GM23338 (cell line): ENCODE measurements at regions not wholly inside any gene's neighbourhood (a gene's known extent, or its start where the extent isn't known, plus 50 kb on each side); places are given as distances from the start of the nearest gene placed in this dataset.

Experiments
- ATAC-seq: fragments of 200-7000 bp; cut with Tn5 transposase; 3 replicates; pipeline ENCODE4 v1.9.1; 2020
- DNase-seq: peaks from one replicate; pipeline ENCODE4 v3.0.0-alpha.2; 2015; ENCODE audit warnings: low spot score
- H2AFZ ChIP-seq: fragments of 200-600 bp; sonication (generic); 2 replicates; pipeline ENCODE4 v1.8.0; 2016; ENCODE audit warnings: antibody characterized with exemption, mild to moderate bottlenecking, moderate library complexity
- H3F3A ChIP-seq: fragments of 200-600 bp; sonication (generic); replicated peaks from 2 replicates; pipeline ENCODE4 v1.8.0; 2017; ENCODE audit warnings: antibody characterized with exemption, mixed run types, low read depth
- H3K27ac ChIP-seq: fragments of 200-600 bp; sonication (generic); 2 replicates; pipeline ENCODE4 v1.6.1; 2016; ENCODE audit warnings: low read depth
- H3K27me3 ChIP-seq: fragments of 200-600 bp; sonication (generic); 2 replicates; pipeline ENCODE4 v1.8.0; 2016; ENCODE audit warnings: mild to moderate bottlenecking, mixed run types, moderate library complexity; ENCODE audit not compliant: insufficient read depth
- H3K36me3 ChIP-seq: fragments of 200-600 bp; sonication (generic); 2 replicates; pipeline ENCODE4 v1.8.0; 2016; ENCODE audit warnings: mild to moderate bottlenecking; ENCODE audit not compliant: insufficient read depth
- H3K4me1 ChIP-seq: fragments of 200-600 bp; sonication (generic); 2 replicates; pipeline ENCODE4 v1.8.0; 2016; ENCODE audit warnings: mild to moderate bottlenecking, moderate library complexity; ENCODE audit not compliant: insufficient read depth
- H3K4me2 ChIP-seq: fragments of 200-600 bp; sonication (generic); 2 replicates; pipeline ENCODE4 v1.7.1; 2017; ENCODE audit warnings: mixed run types
- H3K4me3 ChIP-seq: fragments of 200-600 bp; sonication (generic); 2 replicates; pipeline ENCODE4 v1.6.1; 2016; ENCODE audit warnings: mixed run types
- H3K79me2 ChIP-seq: fragments of 200-600 bp; sonication (generic); replicated peaks from 2 replicates; pipeline ENCODE4 v1.8.0; 2017; ENCODE audit warnings: mild to moderate bottlenecking; ENCODE audit not compliant: insufficient read depth
- H3K9me2 ChIP-seq: fragments of 200-600 bp; sonication (generic); 2 replicates; pipeline ENCODE4 v1.8.0; 2017; ENCODE audit not compliant: insufficient read depth
- H4K20me1 ChIP-seq: fragments of 200-600 bp; sonication (generic); replicated peaks from 2 replicates; pipeline ENCODE4 v1.8.0; 2017; ENCODE audit warnings: mild to moderate bottlenecking; ENCODE audit not compliant: insufficient read depth
- H3K27ac Mint-ChIP-seq: 2 replicates; pipeline ENCODE4 v1.8.0; 2020; ENCODE audit warnings: inconsistent platforms, mild to moderate bottlenecking, moderate library complexity, mixed read lengths
- H3K27me3 Mint-ChIP-seq: 3 replicates; pipeline ENCODE4 v1.8.0; 2022; ENCODE audit warnings: low read depth, mild to moderate bottlenecking, moderate library complexity, mixed read lengths, inconsistent platforms; ENCODE audit not compliant: insufficient read depth, poor library complexity
- H3K36me3 Mint-ChIP-seq: 3 replicates; pipeline ENCODE4 v1.8.0; 2021; ENCODE audit warnings: low read depth, mild to moderate bottlenecking, inconsistent platforms, moderate library complexity, mixed read lengths
- H3K4me1 Mint-ChIP-seq: 3 replicates; pipeline ENCODE4 v1.8.0; 2020; ENCODE audit warnings: mild to moderate bottlenecking, inconsistent platforms, mixed read lengths
- H3K4me3 Mint-ChIP-seq: 3 replicates; pipeline ENCODE4 v1.8.0; 2021; ENCODE audit warnings: moderate library complexity, mild to moderate bottlenecking, inconsistent platforms, mixed read lengths
- H3K9me3 Mint-ChIP-seq: 3 replicates; pipeline ENCODE4 v1.8.0; 2020; ENCODE audit warnings: moderate library complexity, mild to moderate bottlenecking, inconsistent platforms, mixed read lengths
- CREB1 ChIP-seq: fragments of 250-450 bp; sonication (Bioruptor Pico); IDR thresholded peaks from 2 replicates; pipeline ENCODE4 v1.5.0; 2020; ENCODE audit warnings: low read depth, mild to moderate bottlenecking, moderate library complexity
- EZH2 ChIP-seq: fragments of 200-600 bp; sonication (generic); IDR thresholded peaks from one replicate; pipeline ENCODE4 v1.8.0; 2017; ENCODE audit warnings: antibody characterized with exemption, mild to moderate bottlenecking, low read depth; ENCODE audit not compliant: unreplicated experiment
- EZH2phosphoT487 ChIP-seq: fragments of 200-600 bp; sonication (generic); IDR thresholded peaks from one replicate; pipeline ENCODE4 v1.8.1; 2018; ENCODE audit warnings: antibody characterized with exemption; ENCODE audit not compliant: unreplicated experiment
- JUNB ChIP-seq: IDR thresholded peaks from one replicate; pipeline ENCODE4 v1.6.1; 2016; ENCODE audit warnings: antibody characterized with exemption; ENCODE audit not compliant: unreplicated experiment
- NANOG ChIP-seq: IDR thresholded peaks from 2 replicates; pipeline ENCODE4 v1.6.1; 2016; ENCODE audit warnings: antibody characterized with exemption, borderline replicate concordance
- POLR2AphosphoS5 ChIP-seq: IDR thresholded peaks from 2 replicates; pipeline ENCODE4 v1.6.1; 2016; ENCODE audit warnings: antibody characterized with exemption, low read depth
- STAT1 ChIP-seq: IDR thresholded peaks from one replicate; pipeline ENCODE4 v1.6.1; 2016; ENCODE audit warnings: antibody characterized with exemption; ENCODE audit not compliant: unreplicated experiment
- ZNF114 ChIP-seq: fragments of 250-450 bp; sonication (Bioruptor Pico); IDR thresholded peaks from 2 replicates; pipeline ENCODE4 v1.5.0; 2020; ENCODE audit warnings: mild to moderate bottlenecking, moderate library complexity
- ZNF331 ChIP-seq: fragments of 250-450 bp; sonication (Bioruptor Pico); IDR thresholded peaks from 2 replicates; pipeline ENCODE4 v1.5.0; 2020; ENCODE audit warnings: low read depth, mild to moderate bottlenecking, moderate library complexity
- TF ChIP-seq, protein P1 (sequence below): fragments of 250-450 bp; sonication (Bioruptor Pico); IDR thresholded peaks from 2 replicates; pipeline ENCODE4 v1.5.0; 2020; ENCODE audit warnings: mild to moderate bottlenecking, moderate library complexity
- TF ChIP-seq, protein P2 (sequence below): IDR thresholded peaks from one replicate; pipeline ENCODE4 v1.6.1; 2018; ENCODE audit warnings: antibody characterized with exemption; ENCODE audit not compliant: unreplicated experiment
- TF ChIP-seq, protein P3 (sequence below): IDR thresholded peaks from 2 replicates; pipeline ENCODE4 v1.6.1; 2016; ENCODE audit warnings: antibody characterized with exemption
- TF ChIP-seq, protein P4 (sequence below), 2 experiments: fragments of 200-600 bp in 1 of 2; sonication (generic) in 1 of 2; conservative IDR thresholded peaks; 2 replicates each; pipeline versions ENCODE4 v1.5.1 to v1.6.1; 2016 to 2017; ENCODE audit warnings: antibody characterized with exemption in 2 of 2, low read depth in 2 of 2, mild to moderate bottlenecking in 2 of 2, moderate library complexity in 1 of 2

DNA sequence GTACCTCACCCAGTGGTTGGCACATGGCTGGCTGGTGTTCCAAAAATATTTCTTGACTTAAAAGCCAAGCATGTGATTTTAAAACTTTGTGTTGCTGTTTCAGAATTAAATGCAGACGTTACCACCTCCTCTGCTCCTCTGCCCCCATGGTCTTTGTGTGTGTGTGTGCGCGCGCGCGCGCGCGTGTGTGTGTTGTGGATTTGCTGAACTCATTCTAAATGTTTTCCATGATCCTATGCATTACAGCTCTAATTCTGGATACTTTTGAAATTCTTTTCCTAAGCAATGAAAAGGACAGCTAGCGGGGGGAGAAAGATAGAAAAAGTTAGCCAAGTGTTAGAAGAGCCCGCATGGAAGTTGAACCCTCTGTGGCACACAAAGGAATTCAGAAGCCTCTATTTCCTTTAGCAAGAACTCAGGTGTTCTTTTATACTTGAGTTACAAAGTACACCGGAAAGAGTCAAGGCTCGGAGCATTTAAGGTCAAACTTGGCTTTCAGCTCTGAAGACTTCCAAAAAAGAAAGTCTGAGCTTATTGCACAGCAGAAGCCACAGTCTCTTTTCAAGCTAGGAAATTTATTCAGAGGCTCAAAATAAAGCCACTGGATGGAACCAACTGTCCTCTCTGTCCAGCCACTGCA is 350.5 kb upstream of the TBL1XR1 start:
- Histone ChIP-seq H3K27ac (no peak overlapping the region), H3K36me3 (no peaks in the 10 kb centered on the region), H3K4me2 (no peak overlapping the region), H3F3A (no peaks in the 10 kb centered on the region), H3K9me2 (peaks cover 7% of the 10 kb centered on the region; the same call in 1 of the 2 replicates), H3K4me1 (no peaks in the 10 kb centered on the region), H3K4me3 (no peak overlapping the region), H2AFZ (peak overlapping the region; percentile 88), H4K20me1 (no peaks in the 10 kb centered on the region), H3K79me2 (no peaks in the 10 kb centered on the region), H3K27me3 (no peaks in the 10 kb centered on the region)
- peaks cover 7% of the 10 kb centered on the region for H3K27me3 Mint-ChIP-seq
- no peak overlapping the region for H3K4me3 Mint-ChIP-seq
- H3K9me3 Mint-ChIP-seq: no peaks in the 10 kb centered on the region; the same call in 2 of the 3 replicates
- H3K4me1 Mint-ChIP-seq: 0 out of 3 replicates have a peak, but pooled peaks cover 5% of the 10 kb centered on the region
- DNase-seq (no peak), ATAC-seq (no peak)
- TF ChIP-seq, protein P1, sequence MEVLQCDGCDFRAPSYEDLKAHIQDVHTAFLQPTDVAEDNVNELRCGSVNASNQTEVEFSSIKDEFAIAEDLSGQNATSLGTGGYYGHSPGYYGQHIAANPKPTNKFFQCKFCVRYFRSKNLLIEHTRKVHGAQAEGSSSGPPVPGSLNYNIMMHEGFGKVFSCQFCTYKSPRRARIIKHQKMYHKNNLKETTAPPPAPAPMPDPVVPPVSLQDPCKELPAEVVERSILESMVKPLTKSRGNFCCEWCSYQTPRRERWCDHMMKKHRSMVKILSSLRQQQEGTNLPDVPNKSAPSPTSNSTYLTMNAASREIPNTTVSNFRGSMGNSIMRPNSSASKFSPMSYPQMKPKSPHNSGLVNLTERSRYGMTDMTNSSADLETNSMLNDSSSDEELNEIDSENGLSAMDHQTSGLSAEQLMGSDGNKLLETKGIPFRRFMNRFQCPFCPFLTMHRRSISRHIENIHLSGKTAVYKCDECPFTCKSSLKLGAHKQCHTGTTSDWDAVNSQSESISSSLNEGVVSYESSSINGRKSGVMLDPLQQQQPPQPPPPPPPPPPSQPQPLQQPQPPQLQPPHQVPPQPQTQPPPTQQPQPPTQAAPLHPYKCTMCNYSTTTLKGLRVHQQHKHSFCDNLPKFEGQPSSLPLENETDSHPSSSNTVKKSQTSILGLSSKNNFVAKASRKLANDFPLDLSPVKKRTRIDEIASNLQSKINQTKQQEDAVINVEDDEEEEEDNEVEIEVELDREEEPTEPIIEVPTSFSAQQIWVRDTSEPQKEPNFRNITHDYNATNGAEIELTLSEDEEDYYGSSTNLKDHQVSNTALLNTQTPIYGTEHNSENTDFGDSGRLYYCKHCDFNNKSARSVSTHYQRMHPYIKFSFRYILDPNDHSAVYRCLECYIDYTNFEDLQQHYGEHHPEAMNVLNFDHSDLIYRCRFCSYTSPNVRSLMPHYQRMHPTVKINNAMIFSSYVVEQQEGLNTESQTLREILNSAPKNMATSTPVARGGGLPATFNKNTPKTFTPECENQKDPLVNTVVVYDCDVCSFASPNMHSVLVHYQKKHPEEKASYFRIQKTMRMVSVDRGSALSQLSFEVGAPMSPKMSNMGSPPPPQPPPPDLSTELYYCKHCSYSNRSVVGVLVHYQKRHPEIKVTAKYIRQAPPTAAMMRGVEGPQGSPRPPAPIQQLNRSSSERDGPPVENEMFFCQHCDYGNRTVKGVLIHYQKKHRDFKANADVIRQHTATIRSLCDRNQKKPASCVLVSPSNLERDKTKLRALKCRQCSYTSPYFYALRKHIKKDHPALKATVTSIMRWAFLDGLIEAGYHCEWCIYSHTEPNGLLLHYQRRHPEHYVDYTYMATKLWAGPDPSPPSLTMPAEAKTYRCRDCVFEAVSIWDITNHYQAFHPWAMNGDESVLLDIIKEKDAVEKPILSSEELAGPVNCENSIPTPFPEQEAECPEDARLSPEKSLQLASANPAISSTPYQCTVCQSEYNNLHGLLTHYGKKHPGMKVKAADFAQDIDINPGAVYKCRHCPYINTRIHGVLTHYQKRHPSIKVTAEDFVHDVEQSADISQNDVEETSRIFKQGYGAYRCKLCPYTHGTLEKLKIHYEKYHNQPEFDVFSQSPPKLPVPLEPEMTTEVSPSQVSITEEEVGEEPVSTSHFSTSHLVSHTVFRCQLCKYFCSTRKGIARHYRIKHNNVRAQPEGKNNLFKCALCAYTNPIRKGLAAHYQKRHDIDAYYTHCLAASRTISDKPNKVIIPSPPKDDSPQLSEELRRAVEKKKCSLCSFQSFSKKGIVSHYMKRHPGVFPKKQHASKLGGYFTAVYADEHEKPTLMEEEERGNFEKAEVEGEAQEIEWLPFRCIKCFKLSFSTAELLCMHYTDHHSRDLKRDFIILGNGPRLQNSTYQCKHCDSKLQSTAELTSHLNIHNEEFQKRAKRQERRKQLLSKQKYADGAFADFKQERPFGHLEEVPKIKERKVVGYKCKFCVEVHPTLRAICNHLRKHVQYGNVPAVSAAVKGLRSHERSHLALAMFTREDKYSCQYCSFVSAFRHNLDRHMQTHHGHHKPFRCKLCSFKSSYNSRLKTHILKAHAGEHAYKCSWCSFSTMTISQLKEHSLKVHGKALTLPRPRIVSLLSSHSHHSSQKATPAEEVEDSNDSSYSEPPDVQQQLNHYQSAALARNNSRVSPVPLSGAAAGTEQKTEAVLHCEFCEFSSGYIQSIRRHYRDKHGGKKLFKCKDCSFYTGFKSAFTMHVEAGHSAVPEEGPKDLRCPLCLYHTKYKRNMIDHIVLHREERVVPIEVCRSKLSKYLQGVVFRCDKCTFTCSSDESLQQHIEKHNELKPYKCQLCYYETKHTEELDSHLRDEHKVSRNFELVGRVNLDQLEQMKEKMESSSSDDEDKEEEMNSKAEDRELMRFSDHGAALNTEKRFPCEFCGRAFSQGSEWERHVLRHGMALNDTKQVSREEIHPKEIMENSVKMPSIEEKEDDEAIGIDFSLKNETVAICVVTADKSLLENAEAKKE (CRISPR knock-in tag): no peak
- no peak for TF ChIP-seq ZNF331 (CRISPR knock-in tag)
- no peak for TF ChIP-seq EZH2
- no peak for TF ChIP-seq ZNF114 (CRISPR knock-in tag)
- TF ChIP-seq STAT1: no peak
- TF ChIP-seq, protein P2, sequence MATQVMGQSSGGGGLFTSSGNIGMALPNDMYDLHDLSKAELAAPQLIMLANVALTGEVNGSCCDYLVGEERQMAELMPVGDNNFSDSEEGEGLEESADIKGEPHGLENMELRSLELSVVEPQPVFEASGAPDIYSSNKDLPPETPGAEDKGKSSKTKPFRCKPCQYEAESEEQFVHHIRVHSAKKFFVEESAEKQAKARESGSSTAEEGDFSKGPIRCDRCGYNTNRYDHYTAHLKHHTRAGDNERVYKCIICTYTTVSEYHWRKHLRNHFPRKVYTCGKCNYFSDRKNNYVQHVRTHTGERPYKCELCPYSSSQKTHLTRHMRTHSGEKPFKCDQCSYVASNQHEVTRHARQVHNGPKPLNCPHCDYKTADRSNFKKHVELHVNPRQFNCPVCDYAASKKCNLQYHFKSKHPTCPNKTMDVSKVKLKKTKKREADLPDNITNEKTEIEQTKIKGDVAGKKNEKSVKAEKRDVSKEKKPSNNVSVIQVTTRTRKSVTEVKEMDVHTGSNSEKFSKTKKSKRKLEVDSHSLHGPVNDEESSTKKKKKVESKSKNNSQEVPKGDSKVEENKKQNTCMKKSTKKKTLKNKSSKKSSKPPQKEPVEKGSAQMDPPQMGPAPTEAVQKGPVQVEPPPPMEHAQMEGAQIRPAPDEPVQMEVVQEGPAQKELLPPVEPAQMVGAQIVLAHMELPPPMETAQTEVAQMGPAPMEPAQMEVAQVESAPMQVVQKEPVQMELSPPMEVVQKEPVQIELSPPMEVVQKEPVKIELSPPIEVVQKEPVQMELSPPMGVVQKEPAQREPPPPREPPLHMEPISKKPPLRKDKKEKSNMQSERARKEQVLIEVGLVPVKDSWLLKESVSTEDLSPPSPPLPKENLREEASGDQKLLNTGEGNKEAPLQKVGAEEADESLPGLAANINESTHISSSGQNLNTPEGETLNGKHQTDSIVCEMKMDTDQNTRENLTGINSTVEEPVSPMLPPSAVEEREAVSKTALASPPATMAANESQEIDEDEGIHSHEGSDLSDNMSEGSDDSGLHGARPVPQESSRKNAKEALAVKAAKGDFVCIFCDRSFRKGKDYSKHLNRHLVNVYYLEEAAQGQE: no peak
- TF ChIP-seq CREB1 (CRISPR knock-in tag): no peak
- no peak for TF ChIP-seq NANOG
- TF ChIP-seq, protein P3, sequence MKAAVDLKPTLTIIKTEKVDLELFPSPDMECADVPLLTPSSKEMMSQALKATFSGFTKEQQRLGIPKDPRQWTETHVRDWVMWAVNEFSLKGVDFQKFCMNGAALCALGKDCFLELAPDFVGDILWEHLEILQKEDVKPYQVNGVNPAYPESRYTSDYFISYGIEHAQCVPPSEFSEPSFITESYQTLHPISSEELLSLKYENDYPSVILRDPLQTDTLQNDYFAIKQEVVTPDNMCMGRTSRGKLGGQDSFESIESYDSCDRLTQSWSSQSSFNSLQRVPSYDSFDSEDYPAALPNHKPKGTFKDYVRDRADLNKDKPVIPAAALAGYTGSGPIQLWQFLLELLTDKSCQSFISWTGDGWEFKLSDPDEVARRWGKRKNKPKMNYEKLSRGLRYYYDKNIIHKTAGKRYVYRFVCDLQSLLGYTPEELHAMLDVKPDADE: no peak
- no peak for TF ChIP-seq JUNB
- TF ChIP-seq, protein P4, sequence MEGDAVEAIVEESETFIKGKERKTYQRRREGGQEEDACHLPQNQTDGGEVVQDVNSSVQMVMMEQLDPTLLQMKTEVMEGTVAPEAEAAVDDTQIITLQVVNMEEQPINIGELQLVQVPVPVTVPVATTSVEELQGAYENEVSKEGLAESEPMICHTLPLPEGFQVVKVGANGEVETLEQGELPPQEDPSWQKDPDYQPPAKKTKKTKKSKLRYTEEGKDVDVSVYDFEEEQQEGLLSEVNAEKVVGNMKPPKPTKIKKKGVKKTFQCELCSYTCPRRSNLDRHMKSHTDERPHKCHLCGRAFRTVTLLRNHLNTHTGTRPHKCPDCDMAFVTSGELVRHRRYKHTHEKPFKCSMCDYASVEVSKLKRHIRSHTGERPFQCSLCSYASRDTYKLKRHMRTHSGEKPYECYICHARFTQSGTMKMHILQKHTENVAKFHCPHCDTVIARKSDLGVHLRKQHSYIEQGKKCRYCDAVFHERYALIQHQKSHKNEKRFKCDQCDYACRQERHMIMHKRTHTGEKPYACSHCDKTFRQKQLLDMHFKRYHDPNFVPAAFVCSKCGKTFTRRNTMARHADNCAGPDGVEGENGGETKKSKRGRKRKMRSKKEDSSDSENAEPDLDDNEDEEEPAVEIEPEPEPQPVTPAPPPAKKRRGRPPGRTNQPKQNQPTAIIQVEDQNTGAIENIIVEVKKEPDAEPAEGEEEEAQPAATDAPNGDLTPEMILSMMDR (conservative IDR thresholded peaks at IDR 0.05; ENCODE audit: low read depth in 2 of 2): no peak
- TF ChIP-seq EZH2phosphoT487: no peak
- TF ChIP-seq POLR2AphosphoS5: no peak
- no peaks in the 10 kb centered on the region for H3K36me3 Mint-ChIP-seq
- no peak overlapping the region for H3K27ac Mint-ChIP-seq
